HG02973 (cell line): ENCODE measurements at regions not wholly inside any gene's neighbourhood (a gene's known extent, or its start where the extent isn't known, plus 50 kb on each side); places are given as distances from the start of the nearest gene placed in this dataset.
"Not testable (repeated sequence)": the region's sequence is repeated elsewhere in the genome, so short reads cannot be mapped to it uniquely, and the experiment has no call there.

Source experiments
- ATAC-seq: cut with Tn5 transposase; IDR thresholded peaks from one replicate; pipeline ENCODE4 v1.9.1; 2021; ENCODE audit warnings: moderate library complexity; ENCODE audit not compliant: unreplicated experiment

GRCh38 chr3:63094642-63095408 is 183.3 kb upstream of the SYNPR start:
- no peak for ATAC-seq

- no peak for ATAC-seq
Measured at GRCh38 chr3:63096248-63097058, 181.7 kb upstream of the SYNPR start.

GRCh38 chr3:63097396-63097795 is 180.7 kb upstream of the SYNPR start:
- no peak for ATAC-seq

- ATAC-seq = no peak
Measured at GRCh38 chr3:63116922-63117321, 161.2 kb upstream of the SYNPR start.

GRCh38 chr3:63124090-63124489 is 154.0 kb upstream of the SYNPR start:
- no peak for ATAC-seq

- ATAC-seq = no peak
Measured at GRCh38 chr3:63126530-63126929, 151.6 kb upstream of the SYNPR start.

GRCh38 chr3:63128380-63128779 is 149.7 kb upstream of the SYNPR start:
- no peak for ATAC-seq

GRCh38 chr3:63130625-63131024 is 147.5 kb upstream of the SYNPR start:
- ATAC-seq = no peak

- no peak for ATAC-seq
Measured at GRCh38 chr3:63132461-63133250, 145.5 kb upstream of the SYNPR start.

- ATAC-seq = no peak
Measured at GRCh38 chr3:63135367-63135766, 142.7 kb upstream of the SYNPR start.

- ATAC-seq = not testable (repeated sequence)
Measured at GRCh38 chr3:63136249-63136648, 141.9 kb upstream of the SYNPR start.

- ATAC-seq = no peak
Measured at GRCh38 chr3:63142681-63143080, 135.4 kb upstream of the SYNPR start.

GRCh38 chr3:63146154-63146553 is 132.0 kb upstream of the SYNPR start:
- ATAC-seq = no peak

GRCh38 chr3:63150880-63151279 is 127.2 kb upstream of the SYNPR start:
- no peak for ATAC-seq

- no peak for ATAC-seq
Measured at GRCh38 chr3:63151897-63152296, 126.2 kb upstream of the SYNPR start.

GRCh38 chr3:63159764-63160163 is 118.3 kb upstream of the SYNPR start:
- no peak for ATAC-seq

- ATAC-seq = no peak
Measured at GRCh38 chr3:63167113-63167512, 111.0 kb upstream of the SYNPR start.

GRCh38 chr3:63168179-63168578 is 109.9 kb upstream of the SYNPR start:
- ATAC-seq = no peak

GRCh38 chr3:63179862-63180522 is 98.1 kb upstream of the SYNPR start:
- no peak for ATAC-seq

GRCh38 chr3:63192248-63192647 is 85.9 kb upstream of the SYNPR start:
- no peak for ATAC-seq

GRCh38 chr3:63193647-63194046 is 84.5 kb upstream of the SYNPR start:
- no peak for ATAC-seq
